ENCODE measurements at regions not wholly inside any gene's neighbourhood (a gene's known extent, or its start where the extent isn't known, plus 50 kb on each side); places are given as distances from the start of the nearest gene placed in this dataset.

DNA sequence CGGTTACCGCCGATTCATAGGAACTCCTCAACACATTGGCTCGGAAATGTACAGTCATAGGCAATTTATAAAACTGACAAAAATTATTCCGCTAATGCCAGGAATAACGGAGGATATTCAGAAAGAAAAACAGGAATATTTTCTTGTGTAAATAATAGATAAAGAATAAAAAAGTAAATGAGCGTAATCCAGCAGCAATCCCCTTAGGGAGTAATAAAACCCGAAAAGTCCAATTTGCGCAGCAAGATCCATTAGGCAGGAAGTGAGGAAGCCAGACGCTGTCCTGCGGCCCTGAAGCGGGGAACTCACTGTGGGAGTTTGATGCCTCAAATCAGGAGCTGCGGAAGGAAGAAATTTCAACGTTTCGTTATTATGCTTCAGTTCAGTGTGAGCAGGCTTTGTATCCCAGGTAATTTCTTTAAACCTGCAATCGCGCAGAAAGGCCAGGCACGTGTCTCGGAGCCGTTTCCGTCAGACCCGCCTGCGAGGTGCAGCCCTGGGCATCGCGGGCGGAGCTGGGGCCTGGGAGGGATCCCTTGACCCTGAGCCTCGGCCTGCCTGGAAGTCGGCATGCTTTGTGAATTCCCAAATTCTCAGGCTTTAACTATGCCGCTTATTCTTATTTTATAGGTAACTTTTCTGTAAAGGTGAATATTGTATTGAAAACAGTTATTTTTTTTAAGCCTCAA is 180.9 kb upstream of the ALKAL2 start:
- no peak for TF ChIP-seq TCF4 (CRISPR knock-in tag; IDR thresholded peaks at IDR 0.05; ENCODE audit: borderline replicate concordance)
- TF ChIP-seq, protein P1, sequence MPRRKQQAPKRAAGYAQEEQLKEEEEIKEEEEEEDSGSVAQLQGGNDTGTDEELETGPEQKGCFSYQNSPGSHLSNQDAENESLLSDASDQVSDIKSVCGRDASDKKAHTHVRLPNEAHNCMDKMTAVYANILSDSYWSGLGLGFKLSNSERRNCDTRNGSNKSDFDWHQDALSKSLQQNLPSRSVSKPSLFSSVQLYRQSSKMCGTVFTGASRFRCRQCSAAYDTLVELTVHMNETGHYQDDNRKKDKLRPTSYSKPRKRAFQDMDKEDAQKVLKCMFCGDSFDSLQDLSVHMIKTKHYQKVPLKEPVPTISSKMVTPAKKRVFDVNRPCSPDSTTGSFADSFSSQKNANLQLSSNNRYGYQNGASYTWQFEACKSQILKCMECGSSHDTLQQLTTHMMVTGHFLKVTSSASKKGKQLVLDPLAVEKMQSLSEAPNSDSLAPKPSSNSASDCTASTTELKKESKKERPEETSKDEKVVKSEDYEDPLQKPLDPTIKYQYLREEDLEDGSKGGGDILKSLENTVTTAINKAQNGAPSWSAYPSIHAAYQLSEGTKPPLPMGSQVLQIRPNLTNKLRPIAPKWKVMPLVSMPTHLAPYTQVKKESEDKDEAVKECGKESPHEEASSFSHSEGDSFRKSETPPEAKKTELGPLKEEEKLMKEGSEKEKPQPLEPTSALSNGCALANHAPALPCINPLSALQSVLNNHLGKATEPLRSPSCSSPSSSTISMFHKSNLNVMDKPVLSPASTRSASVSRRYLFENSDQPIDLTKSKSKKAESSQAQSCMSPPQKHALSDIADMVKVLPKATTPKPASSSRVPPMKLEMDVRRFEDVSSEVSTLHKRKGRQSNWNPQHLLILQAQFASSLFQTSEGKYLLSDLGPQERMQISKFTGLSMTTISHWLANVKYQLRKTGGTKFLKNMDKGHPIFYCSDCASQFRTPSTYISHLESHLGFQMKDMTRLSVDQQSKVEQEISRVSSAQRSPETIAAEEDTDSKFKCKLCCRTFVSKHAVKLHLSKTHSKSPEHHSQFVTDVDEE (CRISPR knock-in tag; IDR thresholded peaks at IDR 0.05): no peak
- TF ChIP-seq ZFP3 (CRISPR knock-in tag; IDR thresholded peaks at IDR 0.05): no peak
- TF ChIP-seq ZC3H10 (CRISPR knock-in tag; IDR thresholded peaks at IDR 0.05): no peak
- TF ChIP-seq ESRRG (CRISPR knock-in tag; IDR thresholded peaks at IDR 0.05): no peak
- TF ChIP-seq BACH2 (CRISPR knock-in tag; IDR thresholded peaks at IDR 0.05; ENCODE audit: borderline replicate concordance): no peak
- TF ChIP-seq, protein P2, sequence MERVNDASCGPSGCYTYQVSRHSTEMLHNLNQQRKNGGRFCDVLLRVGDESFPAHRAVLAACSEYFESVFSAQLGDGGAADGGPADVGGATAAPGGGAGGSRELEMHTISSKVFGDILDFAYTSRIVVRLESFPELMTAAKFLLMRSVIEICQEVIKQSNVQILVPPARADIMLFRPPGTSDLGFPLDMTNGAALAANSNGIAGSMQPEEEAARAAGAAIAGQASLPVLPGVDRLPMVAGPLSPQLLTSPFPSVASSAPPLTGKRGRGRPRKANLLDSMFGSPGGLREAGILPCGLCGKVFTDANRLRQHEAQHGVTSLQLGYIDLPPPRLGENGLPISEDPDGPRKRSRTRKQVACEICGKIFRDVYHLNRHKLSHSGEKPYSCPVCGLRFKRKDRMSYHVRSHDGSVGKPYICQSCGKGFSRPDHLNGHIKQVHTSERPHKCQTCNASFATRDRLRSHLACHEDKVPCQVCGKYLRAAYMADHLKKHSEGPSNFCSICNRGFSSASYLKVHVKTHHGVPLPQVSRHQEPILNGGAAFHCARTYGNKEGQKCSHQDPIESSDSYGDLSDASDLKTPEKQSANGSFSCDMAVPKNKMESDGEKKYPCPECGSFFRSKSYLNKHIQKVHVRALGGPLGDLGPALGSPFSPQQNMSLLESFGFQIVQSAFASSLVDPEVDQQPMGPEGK (CRISPR knock-in tag; IDR thresholded peaks at IDR 0.05; ENCODE audit: borderline replicate concordance): no peak
- TF ChIP-seq, protein P3, sequence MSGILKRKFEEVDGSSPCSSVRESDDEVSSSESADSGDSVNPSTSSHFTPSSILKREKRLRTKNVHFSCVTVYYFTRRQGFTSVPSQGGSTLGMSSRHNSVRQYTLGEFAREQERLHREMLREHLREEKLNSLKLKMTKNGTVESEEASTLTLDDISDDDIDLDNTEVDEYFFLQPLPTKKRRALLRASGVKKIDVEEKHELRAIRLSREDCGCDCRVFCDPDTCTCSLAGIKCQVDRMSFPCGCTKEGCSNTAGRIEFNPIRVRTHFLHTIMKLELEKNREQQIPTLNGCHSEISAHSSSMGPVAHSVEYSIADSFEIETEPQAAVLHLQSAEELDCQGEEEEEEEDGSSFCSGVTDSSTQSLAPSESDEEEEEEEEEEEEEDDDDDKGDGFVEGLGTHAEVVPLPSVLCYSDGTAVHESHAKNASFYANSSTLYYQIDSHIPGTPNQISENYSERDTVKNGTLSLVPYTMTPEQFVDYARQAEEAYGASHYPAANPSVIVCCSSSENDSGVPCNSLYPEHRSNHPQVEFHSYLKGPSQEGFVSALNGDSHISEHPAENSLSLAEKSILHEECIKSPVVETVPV (CRISPR knock-in tag; IDR thresholded peaks at IDR 0.05): no peak
- no peak for TF ChIP-seq ARNTL (CRISPR knock-in tag; IDR thresholded peaks at IDR 0.05; ENCODE audit: borderline replicate concordance, low read depth)
- TF ChIP-seq ISL1 (CRISPR knock-in tag; IDR thresholded peaks at IDR 0.05): no peak
- no peak for TF ChIP-seq ZFP30 (CRISPR knock-in tag; IDR thresholded peaks at IDR 0.05)
- TF ChIP-seq GLIS3 (CRISPR knock-in tag; IDR thresholded peaks at IDR 0.05): no peak
- TF ChIP-seq TOX (CRISPR knock-in tag; IDR thresholded peaks at IDR 0.05; ENCODE audit: borderline replicate concordance): no peak
- TF ChIP-seq ZNF565 (CRISPR knock-in tag; conservative IDR thresholded peaks at IDR 0.05; ENCODE audit: low read depth): no peak
- TF ChIP-seq ZNF70 (CRISPR knock-in tag; IDR thresholded peaks at IDR 0.05): no peak
- no peak for ATAC-seq

DNA sequence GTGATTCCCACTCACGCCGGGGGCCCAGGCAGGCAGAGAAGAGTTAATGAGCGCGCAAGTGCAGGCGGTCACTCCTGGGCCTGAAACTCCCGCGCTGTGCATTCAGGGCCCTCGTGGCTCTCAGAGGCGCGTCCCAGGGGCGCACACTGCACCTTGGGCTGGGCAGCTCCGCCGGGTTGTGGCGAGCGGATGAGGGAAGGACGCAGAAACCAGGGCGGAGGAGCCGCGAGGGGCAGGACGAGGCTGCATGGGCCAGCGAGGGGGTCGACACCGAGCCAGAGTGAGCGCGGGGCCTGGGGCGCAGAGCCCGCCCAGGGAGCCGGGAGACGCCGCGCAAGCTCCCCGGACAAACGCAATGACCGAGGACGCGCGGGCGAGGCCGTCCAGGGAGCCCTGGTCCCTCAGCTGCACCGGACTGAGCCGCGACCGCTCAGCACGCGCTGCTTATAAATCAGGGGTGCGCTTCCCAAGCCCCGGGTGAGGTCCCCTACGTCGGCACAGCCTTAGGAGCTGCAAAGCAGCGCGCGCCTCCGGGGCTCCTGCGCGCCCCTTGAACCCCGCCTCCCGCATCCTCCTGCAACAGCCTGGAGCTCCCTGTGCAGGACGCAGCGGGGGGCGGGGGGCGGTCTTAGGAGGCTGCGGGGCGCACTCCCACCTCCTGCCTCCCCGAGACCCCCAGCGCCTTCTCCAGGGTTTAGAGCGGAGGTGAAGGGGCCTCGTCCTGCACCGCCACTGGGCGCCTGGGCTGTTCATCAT is 180.2 kb upstream of the ALKAL2 start:
- ATAC-seq: no peak
- no peak for TF ChIP-seq OSR1 (CRISPR knock-in tag; IDR thresholded peaks at IDR 0.05)
- no peak for TF ChIP-seq SNAI2 (CRISPR knock-in tag; IDR thresholded peaks at IDR 0.05)
- no peak for TF ChIP-seq ZNF70 (CRISPR knock-in tag; IDR thresholded peaks at IDR 0.05)
- no peak for TF ChIP-seq RARB (CRISPR knock-in tag; IDR thresholded peaks at IDR 0.05)
- TF ChIP-seq ESRRG (CRISPR knock-in tag; IDR thresholded peaks at IDR 0.05): no peak
- TF ChIP-seq, protein P1 (CRISPR knock-in tag; IDR thresholded peaks at IDR 0.05): no peak
- TF ChIP-seq ZC3H10 (CRISPR knock-in tag; IDR thresholded peaks at IDR 0.05): no peak
- no peak for TF ChIP-seq ZFP30 (CRISPR knock-in tag; IDR thresholded peaks at IDR 0.05)
- TF ChIP-seq, protein P4, sequence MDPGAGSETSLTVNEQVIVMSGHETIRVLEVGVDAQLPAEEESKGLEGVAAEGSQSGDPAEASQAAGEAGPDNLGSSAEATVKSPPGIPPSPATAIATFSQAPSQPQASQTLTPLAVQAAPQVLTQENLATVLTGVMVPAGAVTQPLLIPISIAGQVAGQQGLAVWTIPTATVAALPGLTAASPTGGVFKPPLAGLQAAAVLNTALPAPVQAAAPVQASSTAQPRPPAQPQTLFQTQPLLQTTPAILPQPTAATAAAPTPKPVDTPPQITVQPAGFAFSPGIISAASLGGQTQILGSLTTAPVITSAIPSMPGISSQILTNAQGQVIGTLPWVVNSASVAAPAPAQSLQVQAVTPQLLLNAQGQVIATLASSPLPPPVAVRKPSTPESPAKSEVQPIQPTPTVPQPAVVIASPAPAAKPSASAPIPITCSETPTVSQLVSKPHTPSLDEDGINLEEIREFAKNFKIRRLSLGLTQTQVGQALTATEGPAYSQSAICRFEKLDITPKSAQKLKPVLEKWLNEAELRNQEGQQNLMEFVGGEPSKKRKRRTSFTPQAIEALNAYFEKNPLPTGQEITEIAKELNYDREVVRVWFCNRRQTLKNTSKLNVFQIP (CRISPR knock-in tag; IDR thresholded peaks at IDR 0.05; ENCODE audit: borderline replicate concordance, low read depth): no peak
